Neuronal stem cell (in vitro differentiated cells): ENCODE measurements at regions not wholly inside any gene's neighbourhood (a gene's known extent, or its start where the extent isn't known, plus 50 kb on each side); places are given as distances from the start of the nearest gene placed in this dataset.

ENCODE experiments used
- DNase-seq: peaks from one replicate; pipeline ENCODE4 v3.0.0-alpha.2; 2013; ENCODE audit warnings: low spot score
- H2AFZ ChIP-seq: one replicate; pipeline ENCODE4 v1.6.1; 2013; ENCODE audit warnings: mild to moderate bottlenecking, low read length, inconsistent platforms
- H2AK5ac ChIP-seq: 2 replicates; pipeline ENCODE4 v1.6.1; 2013; ENCODE audit warnings: low read depth, mild to moderate bottlenecking, inconsistent platforms, low read length, moderate library complexity, mixed read lengths
- H2BK120ac ChIP-seq: 2 replicates; pipeline ENCODE4 v1.6.1; 2013; ENCODE audit warnings: low read depth, mild to moderate bottlenecking, inconsistent platforms, low read length, moderate library complexity, mixed read lengths
- H2BK12ac ChIP-seq: one replicate; pipeline ENCODE4 v1.6.1; 2013; ENCODE audit warnings: low read length, inconsistent platforms
- H2BK15ac ChIP-seq: 2 replicates; pipeline ENCODE4 v1.6.1; 2013; ENCODE audit warnings: mild to moderate bottlenecking, low read length, inconsistent platforms, mixed read lengths
- H2BK5ac ChIP-seq: one replicate; pipeline ENCODE4 v1.6.1; 2013; ENCODE audit warnings: inconsistent platforms, mild to moderate bottlenecking, low read length, moderate library complexity
- H3K14ac ChIP-seq: one replicate; pipeline ENCODE4 v1.6.1; 2013; ENCODE audit warnings: low read length, inconsistent platforms
- H3K18ac ChIP-seq: 2 replicates; pipeline ENCODE4 v1.6.1; 2013; ENCODE audit warnings: low read length, inconsistent platforms
- H3K23ac ChIP-seq: 2 replicates; pipeline ENCODE4 v1.6.1; 2013; ENCODE audit warnings: low read depth, mild to moderate bottlenecking, mixed read lengths, low read length, inconsistent platforms; ENCODE audit not compliant: poor library complexity
- H3K27ac ChIP-seq: replicated peaks from 3 replicates; pipeline ENCODE4 v1.5.1; 2013; ENCODE audit warnings: low read length, inconsistent platforms
- H3K27me3 ChIP-seq, 3 experiments: 2 replicates each; pipeline ENCODE4 v1.6.1; 2013; ENCODE audit warnings: low read length in 3 of 3, mild to moderate bottlenecking in 2 of 3, inconsistent platforms in 1 of 3, low read depth in 1 of 3, mixed read lengths in 1 of 3, moderate library complexity in 1 of 3; ENCODE audit not compliant: control insufficient read depth in 3 of 3, insufficient read depth in 3 of 3
- H3K36me3 ChIP-seq, 2 donors: replicated peaks in 1 of 2; 2 replicates each; pipeline ENCODE4 v1.6.1; 2013; ENCODE audit warnings: low read length in 2 of 2; ENCODE audit not compliant: control insufficient read depth in 2 of 2, insufficient read depth in 2 of 2
- H3K4ac ChIP-seq: 2 replicates; pipeline ENCODE4 v1.6.1; 2013; ENCODE audit warnings: inconsistent platforms, mild to moderate bottlenecking, low read length, moderate library complexity
- H3K4me1 ChIP-seq, 2 donors: 1 replicate in 1 of 2; 2 replicates in 1 of 2; pipeline ENCODE4 v1.6.1; 2013; ENCODE audit warnings: low read length in 2 of 2, low read depth in 1 of 2; ENCODE audit not compliant: control insufficient read depth in 2 of 2, insufficient read depth in 1 of 2
- H3K4me2 ChIP-seq: one replicate; pipeline ENCODE4 v1.6.1; 2013; ENCODE audit warnings: mild to moderate bottlenecking, low read length, inconsistent platforms; ENCODE audit not compliant: insufficient read depth, poor library complexity, severe bottlenecking
- H3K4me3 ChIP-seq, 2 donors: 2 replicates each; pipeline ENCODE4 v1.5.1; 2013; ENCODE audit warnings: low read length in 2 of 2, mild to moderate bottlenecking in 2 of 2, inconsistent platforms in 1 of 2, moderate library complexity in 1 of 2
- H3K79me1 ChIP-seq: one replicate; pipeline ENCODE4 v1.6.1; 2013; ENCODE audit warnings: low read depth, mild to moderate bottlenecking, inconsistent platforms, low read length, moderate library complexity
- H3K9ac ChIP-seq: one replicate; pipeline ENCODE4 v1.6.1; 2013; ENCODE audit warnings: mild to moderate bottlenecking, low read depth, low read length, inconsistent platforms; ENCODE audit not compliant: poor library complexity
- H3K9me3 ChIP-seq, 2 donors: replicated peaks in 1 of 2; 2 replicates each; pipeline versions ENCODE3 to v1.6.1; 2013; ENCODE audit warnings: low read length in 2 of 2, mild to moderate bottlenecking in 2 of 2, inconsistent platforms in 1 of 2, low read depth in 1 of 2, mixed read lengths in 1 of 2, moderate library complexity in 1 of 2; ENCODE audit not compliant: control insufficient read depth in 2 of 2, insufficient read depth in 1 of 2
- H4K8ac ChIP-seq: one replicate; pipeline ENCODE4 v1.6.1; 2013; ENCODE audit warnings: low read depth, mild to moderate bottlenecking, inconsistent platforms, low read length, moderate library complexity
- H4K91ac ChIP-seq: one replicate; pipeline ENCODE4 v1.6.1; 2013; ENCODE audit warnings: low read length, low read depth, mild to moderate bottlenecking, inconsistent platforms; ENCODE audit not compliant: poor library complexity
- WGBS, 2 donors: extraction: QIAGEN DNeasy Blood & Tissue Kit; methylation state at CpG; one replicate each; pipeline ENCODE4 v1.1.7; 2013; ENCODE audit warnings: missing lambda C conversion rate in 2 of 2, mixed read lengths in 1 of 2; ENCODE audit not compliant: insufficient read length in 2 of 2, insufficient replicate concordance in 1 of 2; ENCODE audit errors: extremely low coverage in 2 of 2; 5-methylcytosine and 5-hydroxymethylcytosine counted together

GRCh38 chr12:70185301-70185700 lies 57.9 kb upstream of the CNOT2 start:
- no CpG with 5 or more reads among the region's 1 CpG for WGBS, 2 donors

GRCh38 chr12:70186436-70186835 lies 56.8 kb upstream of the CNOT2 start:
- no peak overlapping the region for H3K14ac ChIP-seq
- H2BK120ac ChIP-seq, result no peak overlapping the region
- H4K8ac ChIP-seq, result no peak overlapping the region
- no peaks in the 10 kb centered on the region for H3K79me1 ChIP-seq
- H3K4ac ChIP-seq, result no peak overlapping the region
- H2AFZ ChIP-seq, result no peak overlapping the region
- no peak overlapping the region for H3K18ac ChIP-seq
- peaks cover 0 to 2% of the 10 kb centered on the region in 2 donors for H3K9me3 ChIP-seq
- no CpG with 5 or more reads among the region's 3 CpGs for WGBS, 2 donors
- H3K4me1 ChIP-seq, result peaks cover 0 to 2% of the 10 kb centered on the region in 2 donors
- DNase-seq, result no peak
- H3K9ac ChIP-seq, result no peak overlapping the region
- H3K36me3 ChIP-seq, result no peaks in the 10 kb centered on the region
- no peak overlapping the region for H3K4me2 ChIP-seq
- H2BK5ac ChIP-seq, result no peak overlapping the region
- no peak overlapping the region for H3K27ac ChIP-seq
- H3K23ac ChIP-seq, result no peak overlapping the region
- H4K91ac ChIP-seq, result no peak overlapping the region
- no peak overlapping the region for H2BK12ac ChIP-seq
- H2AK5ac ChIP-seq, result no peak overlapping the region
- no peaks in the 10 kb centered on the region for H3K27me3 ChIP-seq
- no peak overlapping the region for H2BK15ac ChIP-seq
- H3K4me3 ChIP-seq, result no peak overlapping the region

More at GRCh38 chr12:70185301-70185700, 57.9 kb upstream of the CNOT2 start:
- Histone ChIP-seq H3K4me3 (no peak overlapping the region), H2AFZ (no peak overlapping the region), H3K18ac (no peak overlapping the region), H3K23ac (no peak overlapping the region), H4K8ac (no peak overlapping the region), H2BK5ac (no peak overlapping the region), H2AK5ac (no peak overlapping the region), H3K4me2 (no peak overlapping the region), H3K79me1 (no peaks in the 10 kb centered on the region), H3K36me3 (no peaks in the 10 kb centered on the region), H3K27me3 (no peaks in the 10 kb centered on the region), H3K4me1 (peaks cover 0 to 2% of the 10 kb centered on the region in 2 donors), H3K9ac (no peak overlapping the region), H3K4ac (no peak overlapping the region), H3K14ac (no peak overlapping the region), H2BK12ac (no peak overlapping the region), H2BK120ac (no peak overlapping the region), H3K9me3 (peaks cover 0 to 2% of the 10 kb centered on the region in 2 donors), H3K27ac (no peak overlapping the region), H2BK15ac (no peak overlapping the region), H4K91ac (no peak overlapping the region)
- DNase-seq, result no peak

- Histone ChIP-seq H3K4me1 (peaks cover 0 to 2% of the 10 kb centered on the region in 2 donors), H4K91ac (no peak overlapping the region), H2BK120ac (no peak overlapping the region), H3K18ac (no peak overlapping the region), H3K4ac (no peak overlapping the region), H3K79me1 (no peaks in the 10 kb centered on the region), H3K4me3 (no peak overlapping the region), H3K9me3 (no peaks in the 10 kb centered on the region), H3K27ac (no peak overlapping the region), H2BK12ac (no peak overlapping the region), H3K9ac (no peak overlapping the region), H3K27me3 (no peaks in the 10 kb centered on the region), H3K23ac (no peak overlapping the region), H3K36me3 (no peaks in the 10 kb centered on the region), H2AK5ac (no peak overlapping the region), H2BK5ac (no peak overlapping the region), H4K8ac (no peak overlapping the region), H2AFZ (no peak overlapping the region), H3K4me2 (no peak overlapping the region), H2BK15ac (no peak overlapping the region), H3K14ac (no peak overlapping the region)
- no peak for DNase-seq
- WGBS, 2 donors, result no CpG with 5 or more reads among the region's 1 CpG
Observed at GRCh38 chr12:70190262-70191010, 52.8 kb upstream of the CNOT2 start.
